ENCODE measurements at regions not wholly inside any gene's neighbourhood (a gene's known extent, or its start where the extent isn't known, plus 50 kb on each side); places are given as distances from the start of the nearest gene placed in this dataset.

- no peak for TF ChIP-seq IRF3 (IDR thresholded peaks at IDR 0.05; ENCODE audit: low read depth, low read length)
- no peak for TF ChIP-seq POLR2AphosphoS5 (IDR thresholded peaks at IDR 0.05; ENCODE audit: low read depth, low read length)
- no peak for TF ChIP-seq MEF2A (IDR thresholded peaks at IDR 0.05; ENCODE audit: borderline replicate concordance, low read depth)
- peak; percentile 27 for TF ChIP-seq RAD21 (IDR thresholded peaks at IDR 0.05; ENCODE audit: low read length)
- TF ChIP-seq TEAD4 (IDR thresholded peaks at IDR 0.05; ENCODE audit: borderline replicate concordance, insufficient read depth): no peak
- ChIA-PET CTCF (interaction anchor here (1.1 to 2.2 kb wide), 2 partner anchors 18 to 127 kb away, joined by 4 to 9 read pairs; no protein-coding TSS in a partner anchor), POLR2A (no interaction called here)
- Histone ChIP-seq H3K4me1 (ENCODE audit: control insufficient read depth in 1 of 2, insufficient read depth in 2 of 2, low read depth in 1 of 2, low read length in 1 of 2) (peaks cover 0 to 3% of the 10 kb centered on the region in 2 experiments; a peak in 2 of 4 replicates), H3K9me3 (no peaks in the 10 kb centered on the region), H3K79me2 (ENCODE audit: insufficient read depth) (no peaks in the 10 kb centered on the region), H3F3A (replicated peaks; ENCODE audit: insufficient read depth) (no peaks in the 10 kb centered on the region), H3K4me2 (no peak overlapping the region), H3K4me3 (ENCODE audit: low read depth in 2 of 2, low read length in 1 of 2) (no peak overlapping the region), H3K9ac (no peak overlapping the region), H2AFZ (ENCODE audit: low read depth) (no peak overlapping the region), H4K20me1 (ENCODE audit: insufficient read depth) (no peaks in the 10 kb centered on the region), H3K27ac (ENCODE audit: low read depth in 2 of 2, low read length in 1 of 2) (no peak overlapping the region), H3K27me3 (ENCODE audit: insufficient read depth) (no peaks in the 10 kb centered on the region), H3K36me3 (replicated peaks in 1 of 2; ENCODE audit: control insufficient read depth in 1 of 2, insufficient read depth in 2 of 2, low read length in 1 of 2) (no peaks in the 10 kb centered on the region), H3K9me2 (no peaks in the 10 kb centered on the region)
- 59% methylated on average over 1 of the region's 1 CpG for WGBS (ENCODE audit: low lambda C conversion rate)
- DNase-seq: peak; percentile 1
Measured at GRCh38 chr3:162041622-162042021, 545.0 kb downstream of the OTOL1 start.

GRCh38 chr3:162052636-162053035 is 556.0 kb downstream of the OTOL1 start:
- no peaks in the 10 kb centered on the region for H4K20me1 ChIP-seq (ENCODE audit: insufficient read depth)
- H3F3A ChIP-seq (replicated peaks; ENCODE audit: insufficient read depth): no peaks in the 10 kb centered on the region
- H3K79me2 ChIP-seq (ENCODE audit: insufficient read depth): no peaks in the 10 kb centered on the region
- H3K27ac ChIP-seq (ENCODE audit: low read depth in 2 of 2, low read length in 1 of 2): no peak overlapping the region
- CTCF ChIA-PET: no interaction called here
- no peaks in the 10 kb centered on the region for H3K36me3 ChIP-seq (replicated peaks in 1 of 2; ENCODE audit: control insufficient read depth in 1 of 2, insufficient read depth in 2 of 2, low read length in 1 of 2)
- no peaks in the 10 kb centered on the region for H3K9me2 ChIP-seq
- POLR2A ChIA-PET: no interaction called here
- DNase-seq: no peak
- no peaks in the 10 kb centered on the region for H3K4me1 ChIP-seq (ENCODE audit: control insufficient read depth in 1 of 2, insufficient read depth in 2 of 2, low read depth in 1 of 2, low read length in 1 of 2)
- H3K4me2 ChIP-seq: no peak overlapping the region
- H3K27me3 ChIP-seq (ENCODE audit: insufficient read depth): no peaks in the 10 kb centered on the region
- H3K9ac ChIP-seq: no peak overlapping the region
- H2AFZ ChIP-seq (ENCODE audit: low read depth): no peak overlapping the region
- H3K4me3 ChIP-seq (ENCODE audit: low read depth in 2 of 2, low read length in 1 of 2): no peak overlapping the region
- TF ChIP-seq EZH2phosphoT487 (IDR thresholded peaks at IDR 0.05; ENCODE audit: borderline replicate concordance, low read depth) (no peak), POLR2AphosphoS5 (IDR thresholded peaks at IDR 0.05; ENCODE audit: low read depth, low read length) (no peak), NFIC (IDR thresholded peaks at IDR 0.05; ENCODE audit: borderline replicate concordance) (no peak), MXI1 (IDR thresholded peaks at IDR 0.05; ENCODE audit: low read depth, low read length) (no peak), GATA2 (CRISPR knock-in tag; IDR thresholded peaks at IDR 0.05) (no peak), ZBTB33 (IDR thresholded peaks at IDR 0.05; ENCODE audit: borderline replicate concordance, low read depth) (no peak), RFX5 (IDR thresholded peaks at IDR 0.05; ENCODE audit: low read length) (no peak), FOSL2 (IDR thresholded peaks at IDR 0.05; ENCODE audit: borderline replicate concordance, low read depth) (no peak), CHD2 (IDR thresholded peaks at IDR 0.05; ENCODE audit: low read length, partially characterized antibody) (no peak), SIN3A (IDR thresholded peaks at IDR 0.05; ENCODE audit: borderline replicate concordance, low read depth, low read length) (no peak), TCF12 (IDR thresholded peaks at IDR 0.05) (no peak), MEF2A (IDR thresholded peaks at IDR 0.05; ENCODE audit: borderline replicate concordance, low read depth) (no peak), NRF1 (IDR thresholded peaks at IDR 0.05; ENCODE audit: low read depth, low read length) (no peak), GABPA (IDR thresholded peaks at IDR 0.05; ENCODE audit: low read depth) (no peak), CTCF (IDR thresholded peaks at IDR 0.05) (no peak), YY1 (IDR thresholded peaks at IDR 0.05; ENCODE audit: low read depth) (no peak)
- no peaks in the 10 kb centered on the region for H3K9me3 ChIP-seq
